ENCODE measurements at regions not wholly inside any gene's neighbourhood (a gene's known extent, or its start where the extent isn't known, plus 50 kb on each side); places are given as distances from the start of the nearest gene placed in this dataset.

GRCh38 chr3:162072656-162073164, 576.1 kb downstream of the OTOL1 start:
- Histone ChIP-seq H3K9me3 (replicated peaks) (no peaks in the 10 kb centered on the region), H3K27ac (no peak overlapping the region), H3K36me3 (no peaks in the 10 kb centered on the region), H3K4me1 (no peaks in the 10 kb centered on the region; the same call in 1 of the 2 replicates), H3K4me3 (no peak overlapping the region), H3K27me3 (no peaks in the 10 kb centered on the region)
- no peak for DNase-seq

DNA sequence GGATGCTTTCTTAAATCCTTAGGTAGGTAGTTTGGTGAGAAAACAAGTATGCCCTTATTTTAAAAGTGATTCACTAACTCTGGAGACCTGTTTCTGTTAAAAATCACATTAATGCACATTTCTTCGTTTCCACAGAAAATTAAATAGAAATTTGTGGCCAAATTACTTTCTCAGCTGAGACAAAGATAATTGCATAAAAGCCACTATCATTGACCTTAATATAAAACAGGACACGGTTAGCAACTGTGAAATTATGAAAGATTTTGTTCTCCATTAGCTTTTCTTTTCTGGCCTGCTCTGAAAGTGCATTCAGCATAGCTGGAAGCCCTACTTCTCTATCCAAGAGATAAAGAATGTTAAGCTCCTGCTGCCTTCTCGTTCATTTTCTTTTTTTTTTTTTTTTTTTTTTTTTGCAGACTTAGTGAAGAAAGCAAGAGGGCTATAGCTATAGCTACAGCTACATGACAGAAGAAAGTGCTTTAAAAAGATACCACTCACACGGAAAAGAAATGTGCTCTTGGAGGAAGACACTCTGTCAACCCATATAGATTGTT, 576.9 kb downstream of the OTOL1 start:
- H3K4me3 ChIP-seq: no peak overlapping the region
- H3K27me3 ChIP-seq: no peaks in the 10 kb centered on the region
- no peak overlapping the region for H3K27ac ChIP-seq
- no peaks in the 10 kb centered on the region for H3K9me3 ChIP-seq (replicated peaks)
- H3K4me1 ChIP-seq: no peaks in the 10 kb centered on the region
- no peak for DNase-seq
- H3K36me3 ChIP-seq: no peaks in the 10 kb centered on the region

- H3K4me1 ChIP-seq: no peaks in the 10 kb centered on the region
- no peak overlapping the region for H3K4me3 ChIP-seq
- no peaks in the 10 kb centered on the region for H3K9me3 ChIP-seq (replicated peaks)
- DNase-seq: no peak
- H3K36me3 ChIP-seq: 0 out of 2 replicates have a peak, but pooled peaks cover 2% of the 10 kb centered on the region
- no peaks in the 10 kb centered on the region for H3K27me3 ChIP-seq
- no peak overlapping the region for H3K27ac ChIP-seq
Observed at GRCh38 chr3:162077108-162077507, 580.5 kb downstream of the OTOL1 start.

DNA sequence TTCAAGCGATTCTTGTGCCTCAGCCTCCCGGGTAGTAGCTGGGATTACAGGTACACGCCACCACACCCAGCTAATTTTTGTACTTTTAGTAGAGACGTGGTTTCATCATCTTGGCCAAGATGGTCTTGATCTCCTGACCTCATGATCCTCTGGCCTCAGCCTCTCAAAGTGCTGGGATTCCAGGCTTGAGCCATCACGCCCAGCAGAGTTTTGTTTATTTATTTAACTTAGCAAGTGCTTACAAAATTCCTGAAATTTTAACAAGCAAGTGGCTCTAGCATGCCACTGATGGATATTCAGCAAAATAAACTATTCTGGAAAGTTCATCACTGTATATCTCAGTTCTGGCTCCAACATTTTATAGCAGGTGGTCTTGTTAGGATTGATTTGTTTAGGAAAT, 585.9 kb downstream of the OTOL1 start:
- Histone ChIP-seq H3K4me1 (no peaks in the 10 kb centered on the region), H3K27me3 (no peaks in the 10 kb centered on the region), H3K9me3 (replicated peaks) (no peaks in the 10 kb centered on the region), H3K27ac (no peak overlapping the region), H3K36me3 (0 out of 2 replicates have a peak, but pooled peaks cover 2% of the 10 kb centered on the region), H3K4me3 (no peak overlapping the region)
- no peak for DNase-seq

DNA sequence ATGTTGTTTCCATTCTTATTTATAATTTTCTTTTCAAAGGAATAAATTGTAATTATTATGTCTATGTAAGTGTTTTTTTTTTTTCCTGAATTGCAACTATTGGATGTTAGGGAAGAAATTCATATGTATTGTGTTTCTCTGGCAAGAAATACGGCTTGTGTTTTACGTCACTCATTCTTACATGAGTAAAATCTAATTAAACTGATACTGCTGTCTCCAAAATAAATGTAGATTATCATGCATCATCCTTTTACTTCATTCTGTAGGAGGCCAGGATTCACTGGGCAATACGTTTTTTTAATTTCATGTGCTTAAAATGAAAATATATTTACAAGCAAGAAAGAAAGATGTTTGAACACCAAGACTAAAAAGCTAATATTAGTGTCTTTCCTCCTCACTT, 590.8 kb downstream of the OTOL1 start:
- Histone ChIP-seq H3K4me1 (no peaks in the 10 kb centered on the region), H3K36me3 (no peaks in the 10 kb centered on the region), H3K9me3 (replicated peaks) (no peaks in the 10 kb centered on the region), H3K4me3 (no peak overlapping the region), H3K27ac (no peak overlapping the region), H3K27me3 (no peaks in the 10 kb centered on the region)
- no peak for DNase-seq

DNA sequence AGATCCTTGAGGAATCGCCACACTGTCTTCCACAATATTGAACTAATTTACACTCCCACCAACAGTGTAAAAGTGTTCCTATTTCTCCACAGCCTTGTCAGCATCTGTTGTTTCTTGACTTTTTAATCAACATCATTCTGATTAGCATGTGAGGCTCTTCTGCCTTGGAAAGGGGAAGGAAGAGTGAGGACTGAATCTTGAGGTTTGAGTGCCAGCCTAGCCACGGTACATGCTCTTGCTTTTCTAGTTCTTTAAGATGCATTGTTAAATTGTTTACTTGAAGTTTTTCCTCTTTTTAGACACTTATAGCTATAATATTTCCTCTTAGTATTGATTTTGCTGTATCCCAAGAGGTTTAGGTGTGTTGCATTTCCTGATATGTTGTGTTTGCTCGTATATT, 596.1 kb downstream of the OTOL1 start:
- H3K27me3 ChIP-seq: no peaks in the 10 kb centered on the region
- no peaks in the 10 kb centered on the region for H3K36me3 ChIP-seq
- no peak overlapping the region for H3K27ac ChIP-seq
- no peak overlapping the region for H3K4me3 ChIP-seq
- no peak for DNase-seq
- no peaks in the 10 kb centered on the region for H3K9me3 ChIP-seq (replicated peaks)
- H3K4me1 ChIP-seq: no peaks in the 10 kb centered on the region

DNA sequence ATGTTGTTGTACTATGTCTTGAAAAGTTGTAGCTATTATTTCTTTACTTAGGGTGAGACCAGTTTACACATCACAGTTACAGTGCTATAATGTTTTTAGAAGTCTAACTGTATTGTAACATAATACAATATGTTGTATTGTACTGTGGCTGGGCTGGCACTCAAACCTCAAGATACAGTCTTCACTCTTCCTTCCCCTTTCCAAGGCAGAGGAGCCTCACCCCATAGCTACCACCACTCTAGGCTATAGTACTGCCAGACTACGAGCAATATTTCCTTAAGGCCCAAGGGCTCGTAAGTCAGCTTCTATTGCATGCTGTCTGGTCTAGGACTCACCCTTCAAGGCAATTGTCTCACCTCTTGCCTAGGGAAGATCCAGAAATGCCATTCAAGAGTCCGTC, 597.7 kb downstream of the OTOL1 start:
- Histone ChIP-seq H3K4me3 (no peak overlapping the region), H3K36me3 (no peaks in the 10 kb centered on the region), H3K27ac (no peak overlapping the region), H3K9me3 (replicated peaks) (no peaks in the 10 kb centered on the region), H3K27me3 (no peaks in the 10 kb centered on the region), H3K4me1 (no peaks in the 10 kb centered on the region)
- no peak for DNase-seq

GRCh38 chr3:162096874-162097273, 600.3 kb downstream of the OTOL1 start:
- Histone ChIP-seq H3K9me3 (replicated peaks) (no peaks in the 10 kb centered on the region), H3K4me1 (no peaks in the 10 kb centered on the region), H3K4me3 (no peak overlapping the region), H3K27me3 (no peaks in the 10 kb centered on the region), H3K36me3 (no peaks in the 10 kb centered on the region), H3K27ac (no peak overlapping the region)
- DNase-seq: no peak

DNA sequence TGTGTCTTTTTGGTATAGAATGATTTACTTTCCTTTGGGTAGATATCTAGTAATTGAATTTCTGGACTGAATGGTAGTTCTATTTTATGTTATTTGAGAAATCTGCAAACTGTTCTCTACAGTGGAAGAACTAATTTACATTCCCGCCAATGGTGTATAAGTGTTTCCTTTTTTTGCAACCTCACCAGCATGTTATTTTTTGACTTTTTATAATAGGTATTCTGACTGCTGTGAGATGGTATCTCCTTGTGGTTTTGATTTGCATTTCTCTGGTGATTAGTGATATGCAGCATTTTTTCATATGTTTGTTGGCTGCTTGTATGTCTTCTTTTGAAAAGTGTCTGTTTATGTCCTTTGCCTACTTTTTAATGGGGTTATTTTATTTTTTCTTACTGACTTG, 607.2 kb downstream of the OTOL1 start:
- no peak overlapping the region for H3K4me3 ChIP-seq
- no peaks in the 10 kb centered on the region for H3K27me3 ChIP-seq
- no peak for DNase-seq
- no peaks in the 10 kb centered on the region for H3K36me3 ChIP-seq
- H3K4me1 ChIP-seq: no peaks in the 10 kb centered on the region
- no peaks in the 10 kb centered on the region for H3K9me3 ChIP-seq (replicated peaks)
- H3K27ac ChIP-seq: no peak overlapping the region

- H3K9me3 ChIP-seq (replicated peaks): no peaks in the 10 kb centered on the region
- no peak for DNase-seq
- H3K27ac ChIP-seq: no peak overlapping the region
- H3K27me3 ChIP-seq: no peaks in the 10 kb centered on the region
- H3K4me3 ChIP-seq: no peak overlapping the region
- no peaks in the 10 kb centered on the region for H3K36me3 ChIP-seq
- H3K4me1 ChIP-seq: no peaks in the 10 kb centered on the region
Observed at GRCh38 chr3:162111861-162112260, 615.3 kb downstream of the OTOL1 start.

- peak in 1 of 2 experiments; percentile 34 for DNase-seq
Observed at GRCh38 chr3:162112719-162113118, 616.1 kb downstream of the OTOL1 start.

GRCh38 chr3:162117961-162118360, 621.4 kb downstream of the OTOL1 start:
- H3K9me3 ChIP-seq (replicated peaks): no peaks in the 10 kb centered on the region
- no peak overlapping the region for H3K4me3 ChIP-seq
- H3K27ac ChIP-seq: no peak overlapping the region
- no peaks in the 10 kb centered on the region for H3K36me3 ChIP-seq
- no peak for DNase-seq
- H3K4me1 ChIP-seq: no peaks in the 10 kb centered on the region
- H3K27me3 ChIP-seq: no peaks in the 10 kb centered on the region

More at GRCh38 chr3:162112719-162113118, 616.1 kb downstream of the OTOL1 start:
- Histone ChIP-seq H3K36me3 (no peaks in the 10 kb centered on the region), H3K27ac (no peak overlapping the region), H3K9me3 (replicated peaks) (no peaks in the 10 kb centered on the region), H3K4me3 (no peak overlapping the region), H3K4me1 (no peaks in the 10 kb centered on the region), H3K27me3 (no peaks in the 10 kb centered on the region)

- Histone ChIP-seq H3K4me1 (no peaks in the 10 kb centered on the region), H3K9me3 (replicated peaks) (no peaks in the 10 kb centered on the region), H3K27me3 (no peaks in the 10 kb centered on the region), H3K4me3 (no peak overlapping the region), H3K36me3 (no peaks in the 10 kb centered on the region), H3K27ac (no peak overlapping the region)
- DNase-seq: no peak
Observed at GRCh38 chr3:162119651-162120050, 623.0 kb downstream of the OTOL1 start.

DNA sequence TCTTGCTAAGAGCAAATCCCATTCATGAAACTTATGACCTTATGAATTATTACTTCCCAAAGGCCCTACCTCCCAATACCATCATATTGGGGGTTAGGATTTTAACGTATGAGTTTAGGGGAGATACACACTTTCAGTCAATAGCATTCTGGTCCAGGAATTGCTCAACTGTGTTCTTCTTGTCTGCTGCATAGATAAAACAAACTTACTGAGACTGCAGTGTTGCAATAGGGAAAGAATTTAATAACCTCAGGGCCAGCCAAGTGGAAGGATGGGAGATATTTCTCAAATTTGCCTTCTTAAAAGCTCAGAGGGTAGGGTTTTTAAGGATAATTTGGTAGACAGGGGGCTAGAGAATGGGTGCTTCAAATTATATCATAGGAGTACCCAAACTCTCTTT, 625.8 kb downstream of the OTOL1 start:
- no peak overlapping the region for H3K4me3 ChIP-seq
- no peak overlapping the region for H3K27ac ChIP-seq
- DNase-seq: no peak
- H3K4me1 ChIP-seq: no peaks in the 10 kb centered on the region
- H3K9me3 ChIP-seq (replicated peaks): no peaks in the 10 kb centered on the region
- no peaks in the 10 kb centered on the region for H3K27me3 ChIP-seq
- H3K36me3 ChIP-seq: no peaks in the 10 kb centered on the region

- no peak for DNase-seq
- no peaks in the 10 kb centered on the region for H3K36me3 ChIP-seq
- H3K9me3 ChIP-seq (replicated peaks): no peaks in the 10 kb centered on the region
- H3K27ac ChIP-seq: no peak overlapping the region
- no peak overlapping the region for H3K4me3 ChIP-seq
- no peaks in the 10 kb centered on the region for H3K4me1 ChIP-seq
- H3K27me3 ChIP-seq: no peaks in the 10 kb centered on the region
Observed at GRCh38 chr3:162125790-162126189, 629.2 kb downstream of the OTOL1 start.

DNA sequence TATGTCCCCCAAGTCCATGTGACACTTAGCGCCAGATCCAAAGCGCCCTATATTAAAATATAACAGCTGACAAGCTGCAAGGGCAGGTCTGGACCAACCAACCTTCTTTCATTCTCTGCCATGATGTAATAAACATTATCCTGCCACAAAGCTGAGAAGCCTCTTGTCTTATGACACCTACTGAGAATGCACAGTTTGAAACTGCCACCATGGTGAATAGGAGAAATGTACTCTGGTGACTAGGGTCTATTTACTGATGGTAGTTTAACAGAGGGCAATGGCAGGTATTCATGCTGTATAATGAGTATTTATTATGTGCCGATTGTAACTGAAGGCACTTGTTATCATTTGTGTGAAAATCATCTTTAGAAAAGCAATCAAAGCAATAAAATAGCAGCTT, 634.0 kb downstream of the OTOL1 start:
- Histone ChIP-seq H3K9me3 (replicated peaks) (no peaks in the 10 kb centered on the region), H3K4me3 (no peak overlapping the region)
- DNase-seq: no peak

More for the DNA sequence above, 634.0 kb downstream of the OTOL1 start:
- H3K27ac ChIP-seq: no peak overlapping the region
- no peaks in the 10 kb centered on the region for H3K36me3 ChIP-seq
- H3K27me3 ChIP-seq: no peaks in the 10 kb centered on the region
- H3K4me1 ChIP-seq: no peaks in the 10 kb centered on the region
